ENCODE measurements at regions not wholly inside any gene's neighbourhood (a gene's known extent, or its start where the extent isn't known, plus 50 kb on each side); places are given as distances from the start of the nearest gene placed in this dataset.

GRCh38 chr17:73694491-73694890, 50.2 kb upstream of the SDK2 start:
- peaks cover 1% of the 10 kb centered on the region for H3K9me3 Mint-ChIP-seq
- no peaks in the 10 kb centered on the region for H3K36me3 Mint-ChIP-seq (ENCODE audit: low read depth)
- ATAC-seq (no peak), DNase-seq (no peak)
- POLR2A ChIA-PET = interaction anchor here (0.6 kb wide), 1 partner anchor 265 kb away, joined by 3 read pairs; no protein-coding TSS in a partner anchor
- no peaks in the 10 kb centered on the region for H3K4me1 Mint-ChIP-seq (ENCODE audit: low read depth)
- intact Hi-C loops (cut with micrococcal nuclease) = no loop called here
- TF ChIP-seq CTCF (IDR thresholded peaks at IDR 0.05) = no peak
- no peaks in the 10 kb centered on the region for H3K27me3 Mint-ChIP-seq
- H3K27ac Mint-ChIP-seq = no peak overlapping the region
- CTCF ChIA-PET = no interaction called here
- no peak overlapping the region for H3K4me3 Mint-ChIP-seq

GRCh38 chr17:73695035-73695738, 50.9 kb upstream of the SDK2 start:
- H3K9me3 Mint-ChIP-seq = peaks cover 1% of the 10 kb centered on the region

GRCh38 chr17:73696251-73696650, 52.0 kb upstream of the SDK2 start:
- Mint-ChIP-seq H3K9me3 (peaks cover 1% of the 10 kb centered on the region), H3K4me3 (no peak overlapping the region), H3K27ac (no peak overlapping the region), H3K27me3 (no peaks in the 10 kb centered on the region), H3K36me3 (ENCODE audit: low read depth) (no peaks in the 10 kb centered on the region), H3K4me1 (ENCODE audit: low read depth) (no peaks in the 10 kb centered on the region)
- TF ChIP-seq CTCF (IDR thresholded peaks at IDR 0.05) = no peak
- CTCF ChIA-PET = no interaction called here
- intact Hi-C loops (cut with micrococcal nuclease) = no loop called here
- DNase-seq (no peak), ATAC-seq (no peak)
- POLR2A ChIA-PET = no interaction called here

More at GRCh38 chr17:73695035-73695738, 50.9 kb upstream of the SDK2 start:
- H3K4me3 Mint-ChIP-seq = no peak overlapping the region
- ChIA-PET POLR2A (interaction anchor here (0.6 kb wide), 1 partner anchor 265 kb away, joined by 3 read pairs; no protein-coding TSS in a partner anchor), CTCF (no interaction called here)
- H3K27me3 Mint-ChIP-seq = no peaks in the 10 kb centered on the region
- H3K27ac Mint-ChIP-seq = no peak overlapping the region
- no peak for TF ChIP-seq CTCF (IDR thresholded peaks at IDR 0.05)
- intact Hi-C loops (cut with micrococcal nuclease) = no loop called here
- no peak for ATAC-seq
- no peaks in the 10 kb centered on the region for H3K36me3 Mint-ChIP-seq (ENCODE audit: low read depth)
- H3K4me1 Mint-ChIP-seq (ENCODE audit: low read depth) = no peaks in the 10 kb centered on the region
- DNase-seq = no peak

- no peak overlapping the region for H3K27ac Mint-ChIP-seq
- intact Hi-C loops (cut with micrococcal nuclease) = no loop called here
- no peaks in the 10 kb centered on the region for H3K27me3 Mint-ChIP-seq
- H3K4me1 Mint-ChIP-seq (ENCODE audit: low read depth) = no peaks in the 10 kb centered on the region
- TF ChIP-seq CTCF (IDR thresholded peaks at IDR 0.05) = no peak
- POLR2A ChIA-PET = no interaction called here
- ATAC-seq (no peak), DNase-seq (no peak)
- CTCF ChIA-PET = no interaction called here
- H3K9me3 Mint-ChIP-seq = peaks cover 1% of the 10 kb centered on the region
- H3K4me3 Mint-ChIP-seq = no peak overlapping the region
- no peaks in the 10 kb centered on the region for H3K36me3 Mint-ChIP-seq (ENCODE audit: low read depth)
Observed at GRCh38 chr17:73697872-73698271, 53.6 kb upstream of the SDK2 start.

- Mint-ChIP-seq H3K27me3 (no peaks in the 10 kb centered on the region), H3K27ac (no peak overlapping the region), H3K4me1 (ENCODE audit: low read depth) (no peaks in the 10 kb centered on the region), H3K9me3 (peaks cover 1% of the 10 kb centered on the region), H3K36me3 (ENCODE audit: low read depth) (no peaks in the 10 kb centered on the region), H3K4me3 (no peak overlapping the region)
- ATAC-seq (no peak), DNase-seq (no peak)
- intact Hi-C loops (cut with micrococcal nuclease) = no loop called here
- POLR2A ChIA-PET = no interaction called here
- CTCF ChIA-PET = no interaction called here
- no peak for TF ChIP-seq CTCF (IDR thresholded peaks at IDR 0.05)
Observed at GRCh38 chr17:73698966-73699365, 54.7 kb upstream of the SDK2 start.

Data from activated CD8-positive, alpha-beta T cell treated with anti-CD3 and anti-CD28 coated beads for 36 hours (primary cell).